IPS-18a (cell line): ENCODE measurements at regions not wholly inside any gene's neighbourhood (a gene's known extent, or its start where the extent isn't known, plus 50 kb on each side); places are given as distances from the start of the nearest gene placed in this dataset.
"Not testable (repeated sequence)": the region's sequence is repeated elsewhere in the genome, so short reads cannot be mapped to it uniquely, and the experiment has no call there.

ENCODE experiments used
- H3K27ac ChIP-seq: one replicate; pipeline ENCODE4 v1.5.1; 2013; ENCODE audit warnings: low read length
- H3K27me3 ChIP-seq: one replicate; pipeline ENCODE4 v1.6.1; 2013; ENCODE audit warnings: mild to moderate bottlenecking, low read length; ENCODE audit not compliant: control insufficient read depth, insufficient read depth
- H3K36me3 ChIP-seq: one replicate; pipeline ENCODE4 v1.6.1; 2013; ENCODE audit warnings: low read depth, low read length; ENCODE audit not compliant: control insufficient read depth
- H3K4me1 ChIP-seq: one replicate; pipeline ENCODE4 v1.6.1; 2013; ENCODE audit warnings: low read depth, low read length; ENCODE audit not compliant: control insufficient read depth
- H3K4me3 ChIP-seq: one replicate; pipeline ENCODE4 v1.5.1; 2013; ENCODE audit warnings: low read length
- H3K9ac ChIP-seq: one replicate; pipeline ENCODE4 v1.6.1; 2013; ENCODE audit warnings: mild to moderate bottlenecking, low read length, moderate library complexity
- H3K9me3 ChIP-seq: one replicate; pipeline ENCODE4 v1.6.1; 2013; ENCODE audit warnings: low read depth, low read length; ENCODE audit not compliant: control insufficient read depth

DNA sequence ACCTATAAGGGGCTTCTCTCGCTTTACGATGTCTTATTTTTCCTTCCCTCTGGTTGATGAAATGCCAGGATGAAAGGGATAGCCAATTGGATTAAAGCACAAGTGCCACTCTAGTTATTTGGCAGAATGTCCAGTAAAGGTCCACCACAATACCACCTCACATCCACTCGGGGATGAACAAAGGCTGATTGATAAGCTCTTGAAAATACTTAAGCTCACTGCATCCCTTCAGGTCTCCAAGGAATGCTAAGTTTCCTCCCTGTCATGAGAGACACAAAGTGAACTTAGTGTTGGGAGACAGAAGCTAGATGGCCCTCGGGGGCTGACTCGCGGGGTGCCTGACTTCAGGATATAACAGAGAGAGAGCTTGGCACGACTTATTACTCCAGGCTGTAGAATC, 185.9 kb upstream of the ZNF644 start:
- not testable (repeated sequence) for H3K4me3 ChIP-seq, H3K9me3 ChIP-seq, H3K27ac ChIP-seq, H3K9ac ChIP-seq, H3K36me3 ChIP-seq, H3K4me1 ChIP-seq, H3K27me3 ChIP-seq

GRCh38 chr1:91204150-91204549, 182.3 kb upstream of the ZNF644 start:
- not testable (repeated sequence) for H3K27ac ChIP-seq, H3K36me3 ChIP-seq, H3K27me3 ChIP-seq, H3K4me1 ChIP-seq, H3K9ac ChIP-seq, H3K4me3 ChIP-seq, H3K9me3 ChIP-seq

- Histone ChIP-seq H3K4me3 (no peak overlapping the region), H3K4me1 (no peaks in the 10 kb centered on the region)
Measured at GRCh38 chr1:91201694-91202093, 179.9 kb upstream of the ZNF644 start.

DNA sequence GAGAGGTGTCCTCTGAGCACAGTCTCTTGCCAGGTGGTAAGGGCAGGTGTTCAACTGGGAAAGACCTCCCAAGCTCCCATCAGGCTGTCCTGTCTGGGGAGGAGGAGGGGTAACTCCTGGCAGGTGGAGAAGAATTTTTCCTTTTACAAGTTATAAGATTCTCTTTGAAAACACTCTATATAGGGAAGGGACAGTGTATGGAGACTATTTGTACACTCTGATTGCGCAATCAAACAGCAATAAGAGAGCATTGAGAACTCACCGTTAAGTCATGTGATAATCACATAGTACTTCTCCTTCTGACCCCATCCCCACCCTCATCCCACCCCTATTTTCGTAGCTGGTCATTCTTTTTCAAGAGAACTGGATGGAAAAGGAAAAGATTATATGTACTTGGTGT, 179.3 kb upstream of the ZNF644 start:
- no peaks in the 10 kb centered on the region for H3K4me1 ChIP-seq
- no peak overlapping the region for H3K9ac ChIP-seq
- no peaks in the 10 kb centered on the region for H3K9me3 ChIP-seq
- no peak overlapping the region for H3K4me3 ChIP-seq
- H3K27ac ChIP-seq: no peak overlapping the region
- H3K36me3 ChIP-seq: no peaks in the 10 kb centered on the region
- no peaks in the 10 kb centered on the region for H3K27me3 ChIP-seq

More at GRCh38 chr1:91201694-91202093, 179.9 kb upstream of the ZNF644 start:
- no peak overlapping the region for H3K9ac ChIP-seq
- no peak overlapping the region for H3K27ac ChIP-seq
- no peaks in the 10 kb centered on the region for H3K9me3 ChIP-seq
- H3K36me3 ChIP-seq: no peaks in the 10 kb centered on the region
- no peaks in the 10 kb centered on the region for H3K27me3 ChIP-seq

GRCh38 chr1:91200675-91201074, 178.8 kb upstream of the ZNF644 start:
- H3K36me3 ChIP-seq: no peaks in the 10 kb centered on the region
- H3K4me1 ChIP-seq: no peaks in the 10 kb centered on the region
- no peaks in the 10 kb centered on the region for H3K27me3 ChIP-seq
- H3K9ac ChIP-seq: no peak overlapping the region
- no peaks in the 10 kb centered on the region for H3K9me3 ChIP-seq
- H3K27ac ChIP-seq: no peak overlapping the region
- no peak overlapping the region for H3K4me3 ChIP-seq

- Histone ChIP-seq H3K4me3 (no peak overlapping the region), H3K36me3 (no peaks in the 10 kb centered on the region), H3K27ac (no peak overlapping the region), H3K27me3 (no peaks in the 10 kb centered on the region), H3K9ac (no peak overlapping the region), H3K4me1 (no peaks in the 10 kb centered on the region), H3K9me3 (no peaks in the 10 kb centered on the region)
Measured at GRCh38 chr1:91199988-91200387, 178.2 kb upstream of the ZNF644 start.

DNA sequence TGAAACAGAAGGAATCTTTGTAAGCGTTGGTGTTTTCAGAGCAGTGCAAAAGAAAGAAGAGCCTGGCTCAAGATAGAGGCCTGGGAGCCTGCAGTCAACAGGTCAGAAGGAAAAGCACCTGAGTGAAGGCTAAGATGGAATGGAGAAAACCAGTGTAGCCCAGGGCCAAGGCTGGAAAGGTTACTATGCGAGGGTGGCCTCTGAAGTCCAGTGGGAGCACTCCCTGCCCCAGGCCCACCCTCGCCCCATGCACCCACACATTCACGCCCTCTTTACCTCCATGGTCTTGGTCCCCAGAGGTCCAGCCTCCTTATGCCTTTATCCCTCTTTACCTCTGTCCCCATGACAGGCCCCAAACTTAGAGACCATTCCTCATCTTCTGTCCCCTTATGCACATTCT, 169.2 kb upstream of the ZNF644 start:
- H3K9me3 ChIP-seq: no peaks in the 10 kb centered on the region
- no peaks in the 10 kb centered on the region for H3K4me1 ChIP-seq
- H3K27me3 ChIP-seq: no peaks in the 10 kb centered on the region
- no peak overlapping the region for H3K9ac ChIP-seq
- no peaks in the 10 kb centered on the region for H3K36me3 ChIP-seq
- H3K4me3 ChIP-seq: no peak overlapping the region
- H3K27ac ChIP-seq: no peak overlapping the region

- no peak overlapping the region for H3K9ac ChIP-seq
- H3K36me3 ChIP-seq: no peaks in the 10 kb centered on the region
Measured at GRCh38 chr1:91189096-91189495, 167.3 kb upstream of the ZNF644 start.

DNA sequence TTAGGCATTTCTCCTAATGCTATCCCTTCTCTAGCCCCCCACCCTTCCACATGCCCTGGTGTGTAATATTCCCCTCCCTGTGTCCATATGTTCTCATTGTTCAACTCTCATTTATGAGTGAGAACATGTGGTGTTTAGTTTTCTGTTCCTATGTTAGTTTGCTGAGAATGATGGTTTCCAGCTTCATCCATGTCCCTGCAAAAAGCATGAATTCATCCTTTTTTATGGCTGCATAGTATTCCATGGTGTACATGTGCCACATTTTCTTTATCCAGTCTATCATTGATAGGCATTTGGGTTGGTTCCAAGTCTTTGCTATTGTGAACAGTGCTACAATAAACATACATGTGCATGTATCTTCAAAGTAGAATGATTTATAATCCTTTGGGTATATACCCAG, 161.0 kb upstream of the ZNF644 start:
- H3K36me3 ChIP-seq, H3K27ac ChIP-seq, H3K4me3 ChIP-seq, H3K9me3 ChIP-seq, H3K27me3 ChIP-seq, H3K4me1 ChIP-seq, H3K9ac ChIP-seq: not testable (repeated sequence)

More at GRCh38 chr1:91189096-91189495, 167.3 kb upstream of the ZNF644 start:
- no peaks in the 10 kb centered on the region for H3K4me1 ChIP-seq
- H3K4me3 ChIP-seq: no peak overlapping the region
- no peaks in the 10 kb centered on the region for H3K9me3 ChIP-seq
- H3K27me3 ChIP-seq: no peaks in the 10 kb centered on the region
- no peak overlapping the region for H3K27ac ChIP-seq

GRCh38 chr1:91176250-91176649, 154.4 kb upstream of the ZNF644 start:
- H3K4me3 ChIP-seq: no peak overlapping the region
- H3K4me1 ChIP-seq: no peaks in the 10 kb centered on the region
- no peak overlapping the region for H3K27ac ChIP-seq
- H3K36me3 ChIP-seq: no peaks in the 10 kb centered on the region
- no peaks in the 10 kb centered on the region for H3K27me3 ChIP-seq
- H3K9ac ChIP-seq: no peak overlapping the region
- no peaks in the 10 kb centered on the region for H3K9me3 ChIP-seq

DNA sequence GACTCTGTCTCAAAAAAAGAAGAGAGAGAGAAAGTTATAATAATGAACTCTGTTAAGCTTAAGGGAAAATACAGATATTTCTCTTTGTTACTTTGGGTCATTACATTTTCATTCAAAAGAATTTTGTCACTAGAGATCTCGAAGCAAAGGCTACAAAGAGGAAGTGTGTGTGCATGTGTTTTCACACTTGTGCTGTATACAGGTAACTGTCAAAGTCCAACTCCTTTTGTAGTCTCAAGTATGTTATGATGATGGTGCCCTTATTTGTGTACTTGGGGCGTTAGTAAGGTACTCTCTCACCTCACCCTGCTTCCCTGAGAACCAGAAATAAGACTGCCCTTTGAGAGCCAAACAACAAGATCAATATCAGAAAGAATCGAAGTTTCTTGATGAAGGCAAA, 152.9 kb upstream of the ZNF644 start:
- H3K27ac ChIP-seq: no peak overlapping the region
- no peaks in the 10 kb centered on the region for H3K4me1 ChIP-seq
- no peaks in the 10 kb centered on the region for H3K36me3 ChIP-seq
- H3K9me3 ChIP-seq: no peaks in the 10 kb centered on the region
- H3K27me3 ChIP-seq: no peaks in the 10 kb centered on the region
- no peak overlapping the region for H3K9ac ChIP-seq
- no peak overlapping the region for H3K4me3 ChIP-seq

DNA sequence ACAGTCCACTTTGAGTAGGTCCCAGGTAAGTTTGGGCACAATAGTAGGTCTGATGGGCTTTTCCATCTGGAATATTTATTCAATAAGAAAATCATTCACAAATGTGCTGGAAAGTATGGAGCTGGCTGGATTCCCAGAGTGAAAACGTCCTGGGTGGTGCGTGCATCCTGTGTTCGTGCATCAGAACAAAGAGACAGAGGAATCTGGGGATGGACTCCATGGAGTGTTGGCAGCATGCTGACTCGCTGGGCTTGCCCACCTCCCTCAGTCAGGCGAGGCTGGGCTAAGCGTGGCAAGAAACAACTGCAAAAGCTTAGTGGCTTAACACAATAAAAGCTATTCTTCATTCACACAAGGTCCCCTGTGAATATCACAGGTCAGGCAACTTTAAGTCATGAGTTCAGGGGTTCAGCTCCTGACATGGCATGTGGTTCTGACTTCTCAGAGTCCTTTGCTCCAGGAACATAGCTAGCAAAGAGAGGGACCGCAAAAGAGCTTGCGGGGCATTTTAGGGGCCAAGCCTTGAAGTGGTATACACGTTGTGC, 151.6 kb upstream of the ZNF644 start:
- Histone ChIP-seq H3K27ac (no peak overlapping the region), H3K27me3 (no peaks in the 10 kb centered on the region), H3K36me3 (no peaks in the 10 kb centered on the region), H3K4me1 (no peaks in the 10 kb centered on the region), H3K9ac (no peak overlapping the region), H3K9me3 (no peaks in the 10 kb centered on the region), H3K4me3 (no peak overlapping the region)
